ENCODE measurements at regions not wholly inside any gene's neighbourhood (a gene's known extent, or its start where the extent isn't known, plus 50 kb on each side); places are given as distances from the start of the nearest gene placed in this dataset.

DNA sequence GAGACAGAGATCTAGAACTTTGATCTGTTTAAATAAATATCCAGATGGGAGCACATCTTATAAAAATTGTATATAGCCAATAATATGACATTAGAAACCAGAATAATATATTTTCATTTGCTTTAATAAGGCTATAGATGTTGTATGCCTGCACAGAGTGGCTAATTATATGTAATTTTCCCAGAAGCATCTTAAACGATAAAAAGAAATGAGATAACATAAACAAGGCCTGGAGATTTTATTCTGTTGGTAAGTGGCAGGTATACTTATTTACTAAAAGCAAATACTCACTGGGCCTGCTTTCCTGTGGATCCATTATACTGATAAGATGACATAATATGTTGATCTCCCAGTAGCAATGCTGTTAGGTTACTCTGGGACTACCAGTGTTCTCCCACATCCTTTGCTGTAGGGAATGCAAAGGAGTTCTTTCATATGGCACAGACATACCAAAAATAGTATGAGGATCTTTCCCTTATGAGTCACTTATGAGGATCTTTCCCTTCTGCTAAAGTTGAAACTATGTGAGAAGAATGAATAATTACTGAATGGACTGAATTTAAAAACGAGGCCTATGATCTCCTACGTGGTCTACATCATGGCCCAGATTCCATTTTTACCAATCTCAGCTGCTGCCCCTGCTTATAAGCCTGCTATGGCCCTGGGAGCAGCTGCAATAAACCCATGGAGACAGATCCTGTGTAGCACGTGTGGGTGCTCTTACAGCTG, 112.1 kb downstream of the NUDT12 start:
- no peak overlapping the region for H3K4me3 ChIP-seq (ENCODE audit: control extremely low read depth in 1 of 5, extremely low read depth in 1 of 5, insufficient read depth in 1 of 5, low read depth in 2 of 5, low read length in 4 of 5)
- H3K27me3 Mint-ChIP-seq = no peaks in the 10 kb centered on the region
- no peaks in the 10 kb centered on the region for H3K79me2 ChIP-seq (ENCODE audit: control insufficient read depth, insufficient read depth, low read length)
- no peak overlapping the region for H3K27ac Mint-ChIP-seq
- ChIA-PET POLR2A (no interaction called here), CTCF (no interaction called here)
- no peak for DNase-seq
- H3K4me2 ChIP-seq (replicated peaks; ENCODE audit: low read depth, low read length, poor library complexity, severe bottlenecking) = no peak overlapping the region
- H3K4me1 ChIP-seq (ENCODE audit: control insufficient read depth in 2 of 2, insufficient read depth in 2 of 2, low read length in 2 of 2) = no peaks in the 10 kb centered on the region
- H3K4me3 Mint-ChIP-seq = no peak overlapping the region
- H2AFZ ChIP-seq (ENCODE audit: insufficient read depth, low read depth, low read length, poor library complexity, severe bottlenecking) = no peak overlapping the region
- no peaks in the 10 kb centered on the region for H4K20me1 ChIP-seq (ENCODE audit: control insufficient read depth, insufficient read depth, low read length, poor library complexity, severe bottlenecking)
- 56% methylated on average over 2 of the region's 4 CpGs for WGBS (ENCODE audit: insufficient coverage)
- H3K9ac ChIP-seq (ENCODE audit: low read length) = no peak overlapping the region
- H3K27me3 ChIP-seq (replicated peaks in 1 of 4; ENCODE audit: control extremely low read depth in 1 of 4, control insufficient read depth in 3 of 4, insufficient read depth in 4 of 4, low read length in 3 of 4) = no peaks in the 10 kb centered on the region
- TF ChIP-seq EZH2 (IDR thresholded peaks at IDR 0.05; ENCODE audit: borderline replicate concordance, insufficient read depth, low read depth, low read length, poor library complexity, severe bottlenecking) = no peak
- TF ChIP-seq, protein P1, sequence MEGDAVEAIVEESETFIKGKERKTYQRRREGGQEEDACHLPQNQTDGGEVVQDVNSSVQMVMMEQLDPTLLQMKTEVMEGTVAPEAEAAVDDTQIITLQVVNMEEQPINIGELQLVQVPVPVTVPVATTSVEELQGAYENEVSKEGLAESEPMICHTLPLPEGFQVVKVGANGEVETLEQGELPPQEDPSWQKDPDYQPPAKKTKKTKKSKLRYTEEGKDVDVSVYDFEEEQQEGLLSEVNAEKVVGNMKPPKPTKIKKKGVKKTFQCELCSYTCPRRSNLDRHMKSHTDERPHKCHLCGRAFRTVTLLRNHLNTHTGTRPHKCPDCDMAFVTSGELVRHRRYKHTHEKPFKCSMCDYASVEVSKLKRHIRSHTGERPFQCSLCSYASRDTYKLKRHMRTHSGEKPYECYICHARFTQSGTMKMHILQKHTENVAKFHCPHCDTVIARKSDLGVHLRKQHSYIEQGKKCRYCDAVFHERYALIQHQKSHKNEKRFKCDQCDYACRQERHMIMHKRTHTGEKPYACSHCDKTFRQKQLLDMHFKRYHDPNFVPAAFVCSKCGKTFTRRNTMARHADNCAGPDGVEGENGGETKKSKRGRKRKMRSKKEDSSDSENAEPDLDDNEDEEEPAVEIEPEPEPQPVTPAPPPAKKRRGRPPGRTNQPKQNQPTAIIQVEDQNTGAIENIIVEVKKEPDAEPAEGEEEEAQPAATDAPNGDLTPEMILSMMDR (IDR thresholded peaks at IDR 0.05) = no peak
- no peaks in the 10 kb centered on the region for H3K9me3 ChIP-seq (ENCODE audit: control extremely low read depth in 1 of 3, control insufficient read depth in 2 of 3, insufficient read depth in 1 of 3, low read length in 2 of 3)
- H3K4me1 Mint-ChIP-seq = no peaks in the 10 kb centered on the region
- ATAC-seq (ENCODE audit: low read depth) = no peak
- H3K9me3 Mint-ChIP-seq (ENCODE audit: insufficient read depth) = no peaks in the 10 kb centered on the region
- no peak overlapping the region for H3K27ac ChIP-seq (ENCODE audit: low read length in 2 of 2)
- intact Hi-C loops (cut with micrococcal nuclease) = no loop called here
- no peaks in the 10 kb centered on the region for H3K36me3 ChIP-seq (replicated peaks in 1 of 2; ENCODE audit: control extremely low read depth in 1 of 2, control insufficient read depth in 1 of 2, extremely low read depth in 1 of 2, insufficient read depth in 2 of 2, low read length in 1 of 2)

DNA sequence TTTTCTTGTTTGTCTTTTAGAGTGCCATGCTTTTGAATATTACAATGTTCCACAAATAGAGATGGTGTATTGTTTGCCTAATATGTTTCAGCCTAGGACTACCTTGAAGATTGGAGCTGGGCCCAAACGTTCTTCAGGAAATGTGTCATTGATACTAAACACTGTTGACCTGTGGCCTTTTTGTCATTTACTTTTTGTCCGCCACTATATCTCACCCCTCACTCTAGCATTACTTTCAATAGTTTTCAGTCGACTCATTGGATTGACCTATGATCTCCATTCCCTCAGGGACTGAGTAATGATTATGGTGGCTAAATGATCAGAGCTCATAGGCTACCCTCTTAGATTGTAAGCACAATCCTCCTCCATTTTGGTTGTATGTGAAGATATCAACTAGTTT, 115.8 kb downstream of the NUDT12 start:
- H3K27me3 Mint-ChIP-seq = no peaks in the 10 kb centered on the region
- Histone ChIP-seq H3K27me3 (replicated peaks in 1 of 4; ENCODE audit: control extremely low read depth in 1 of 4, control insufficient read depth in 3 of 4, insufficient read depth in 4 of 4, low read length in 3 of 4) (no peaks in the 10 kb centered on the region), H3K36me3 (replicated peaks in 1 of 2; ENCODE audit: control extremely low read depth in 1 of 2, control insufficient read depth in 1 of 2, extremely low read depth in 1 of 2, insufficient read depth in 2 of 2, low read length in 1 of 2) (no peaks in the 10 kb centered on the region), H3K4me2 (replicated peaks; ENCODE audit: low read depth, low read length, poor library complexity, severe bottlenecking) (no peak overlapping the region), H3K79me2 (ENCODE audit: control insufficient read depth, insufficient read depth, low read length) (no peaks in the 10 kb centered on the region), H4K20me1 (ENCODE audit: control insufficient read depth, insufficient read depth, low read length, poor library complexity, severe bottlenecking) (no peaks in the 10 kb centered on the region), H3K9ac (ENCODE audit: low read length) (no peak overlapping the region), H3K9me3 (ENCODE audit: control extremely low read depth in 1 of 3, control insufficient read depth in 2 of 3, insufficient read depth in 1 of 3, low read length in 2 of 3) (no peaks in the 10 kb centered on the region), H3K4me1 (ENCODE audit: control insufficient read depth in 2 of 2, insufficient read depth in 2 of 2, low read length in 2 of 2) (no peaks in the 10 kb centered on the region), H3K27ac (ENCODE audit: low read length in 2 of 2) (no peak overlapping the region), H2AFZ (ENCODE audit: insufficient read depth, low read depth, low read length, poor library complexity, severe bottlenecking) (no peak overlapping the region), H3K4me3 (ENCODE audit: control extremely low read depth in 1 of 5, extremely low read depth in 1 of 5, insufficient read depth in 1 of 5, low read depth in 2 of 5, low read length in 4 of 5) (no peak overlapping the region)
- no peak for TF ChIP-seq EZH2 (IDR thresholded peaks at IDR 0.05; ENCODE audit: borderline replicate concordance, insufficient read depth, low read depth, low read length, poor library complexity, severe bottlenecking)
- TF ChIP-seq, protein P1 (IDR thresholded peaks at IDR 0.05) = no peak
- no CpG with 5 or more reads among the region's 3 CpGs for WGBS (ENCODE audit: insufficient coverage)
- DNase-seq = no peak
- POLR2A ChIA-PET = no interaction called here
- intact Hi-C loops (cut with micrococcal nuclease) = no loop called here
- no peaks in the 10 kb centered on the region for H3K4me1 Mint-ChIP-seq
- no peaks in the 10 kb centered on the region for H3K9me3 Mint-ChIP-seq (ENCODE audit: insufficient read depth)
- ATAC-seq (ENCODE audit: low read depth) = no peak
- CTCF ChIA-PET = no interaction called here
- H3K27ac Mint-ChIP-seq = no peak overlapping the region
- no peak overlapping the region for H3K4me3 Mint-ChIP-seq
